ENCODE measurements at regions not wholly inside any gene's neighbourhood (a gene's known extent, or its start where the extent isn't known, plus 50 kb on each side); places are given as distances from the start of the nearest gene placed in this dataset.

DNA sequence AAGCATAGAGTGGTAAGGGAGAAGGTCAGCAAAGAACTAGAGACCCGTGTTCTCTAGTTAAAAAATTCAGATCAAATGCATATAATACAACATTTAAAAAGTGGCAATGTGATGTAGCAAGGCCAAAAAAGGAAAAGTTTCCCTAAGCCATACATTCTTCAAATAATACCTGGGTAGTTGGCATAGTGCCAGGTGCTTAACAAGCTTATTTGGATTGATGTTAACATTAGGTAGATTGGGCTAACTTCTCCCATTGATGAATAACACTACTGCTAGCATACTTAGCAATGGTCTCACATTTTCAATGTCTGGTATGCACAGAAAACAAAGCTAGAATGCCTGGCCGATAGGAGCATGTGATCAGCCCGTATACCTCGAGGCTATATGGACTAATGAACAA is 283.6 kb upstream of the RARB start:
- H3K4me3 ChIP-seq (ENCODE audit: low read depth, low read length): no peak overlapping the region
- DNase-seq (ENCODE audit: low read depth): no peak
- TF ChIP-seq POLR2A (IDR thresholded peaks at IDR 0.05; ENCODE audit: extremely low read depth, insufficient read length) (no peak), MYC (IDR thresholded peaks at IDR 0.05; ENCODE audit: low read depth, low read length) (no peak)
- TF ChIP-seq, protein P1, sequence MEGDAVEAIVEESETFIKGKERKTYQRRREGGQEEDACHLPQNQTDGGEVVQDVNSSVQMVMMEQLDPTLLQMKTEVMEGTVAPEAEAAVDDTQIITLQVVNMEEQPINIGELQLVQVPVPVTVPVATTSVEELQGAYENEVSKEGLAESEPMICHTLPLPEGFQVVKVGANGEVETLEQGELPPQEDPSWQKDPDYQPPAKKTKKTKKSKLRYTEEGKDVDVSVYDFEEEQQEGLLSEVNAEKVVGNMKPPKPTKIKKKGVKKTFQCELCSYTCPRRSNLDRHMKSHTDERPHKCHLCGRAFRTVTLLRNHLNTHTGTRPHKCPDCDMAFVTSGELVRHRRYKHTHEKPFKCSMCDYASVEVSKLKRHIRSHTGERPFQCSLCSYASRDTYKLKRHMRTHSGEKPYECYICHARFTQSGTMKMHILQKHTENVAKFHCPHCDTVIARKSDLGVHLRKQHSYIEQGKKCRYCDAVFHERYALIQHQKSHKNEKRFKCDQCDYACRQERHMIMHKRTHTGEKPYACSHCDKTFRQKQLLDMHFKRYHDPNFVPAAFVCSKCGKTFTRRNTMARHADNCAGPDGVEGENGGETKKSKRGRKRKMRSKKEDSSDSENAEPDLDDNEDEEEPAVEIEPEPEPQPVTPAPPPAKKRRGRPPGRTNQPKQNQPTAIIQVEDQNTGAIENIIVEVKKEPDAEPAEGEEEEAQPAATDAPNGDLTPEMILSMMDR (IDR thresholded peaks at IDR 0.05; ENCODE audit: low read depth, low read length): no peak
- TF ChIP-seq, protein P2, sequence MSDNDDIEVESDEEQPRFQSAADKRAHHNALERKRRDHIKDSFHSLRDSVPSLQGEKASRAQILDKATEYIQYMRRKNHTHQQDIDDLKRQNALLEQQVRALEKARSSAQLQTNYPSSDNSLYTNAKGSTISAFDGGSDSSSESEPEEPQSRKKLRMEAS (IDR thresholded peaks at IDR 0.05; ENCODE audit: low read depth, low read length): no peak

DNA sequence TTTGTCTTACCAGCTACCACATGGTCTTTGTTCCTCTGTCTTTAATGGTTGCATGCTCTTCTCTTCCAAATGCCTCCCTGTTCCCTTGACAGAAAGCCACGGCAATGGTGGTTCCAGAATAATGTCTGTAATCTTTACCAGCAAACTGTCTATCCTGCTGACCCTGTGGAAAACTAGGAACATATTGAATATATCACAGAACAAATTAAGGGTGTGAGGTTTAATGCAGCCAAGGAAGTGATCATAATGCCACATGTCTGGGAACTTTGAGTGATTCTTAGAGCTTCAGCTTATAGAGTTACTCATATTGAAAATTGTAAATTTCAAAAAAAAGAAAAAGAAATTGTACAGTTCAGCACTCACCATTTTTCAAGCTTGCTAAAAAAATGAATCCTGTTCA is 282.9 kb upstream of the RARB start:
- H3K4me3 ChIP-seq (ENCODE audit: low read depth, low read length): no peak overlapping the region
- TF ChIP-seq, protein P2 (IDR thresholded peaks at IDR 0.05; ENCODE audit: low read depth, low read length): no peak
- TF ChIP-seq POLR2A (IDR thresholded peaks at IDR 0.05; ENCODE audit: extremely low read depth, insufficient read length) (no peak), MYC (IDR thresholded peaks at IDR 0.05; ENCODE audit: low read depth, low read length) (no peak)
- TF ChIP-seq, protein P1 (IDR thresholded peaks at IDR 0.05; ENCODE audit: low read depth, low read length): no peak
- DNase-seq (ENCODE audit: low read depth): no peak

DNA sequence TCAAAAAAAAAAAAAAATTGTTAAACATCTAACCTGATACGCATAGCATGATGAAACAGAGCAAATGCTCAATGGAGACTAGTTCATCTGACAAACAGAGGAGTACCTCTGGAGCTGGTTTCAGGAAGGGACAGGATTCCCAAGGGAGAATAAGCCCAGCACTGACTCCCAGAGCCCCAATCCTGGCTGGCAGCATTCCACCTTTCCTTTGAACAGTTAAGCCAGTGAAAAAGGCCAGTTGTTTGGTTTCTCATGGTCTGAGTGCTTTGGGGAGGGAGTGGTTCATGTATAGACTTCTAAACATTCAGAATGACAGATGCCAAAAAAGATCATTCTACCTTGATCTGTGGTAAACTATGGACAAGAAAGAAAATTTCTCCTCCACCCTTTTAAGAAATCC is 277.9 kb upstream of the RARB start:
- TF ChIP-seq POLR2A (IDR thresholded peaks at IDR 0.05; ENCODE audit: extremely low read depth, insufficient read length) (no peak), MYC (IDR thresholded peaks at IDR 0.05; ENCODE audit: low read depth, low read length) (no peak)
- TF ChIP-seq, protein P2 (IDR thresholded peaks at IDR 0.05; ENCODE audit: low read depth, low read length): no peak
- TF ChIP-seq, protein P1 (IDR thresholded peaks at IDR 0.05; ENCODE audit: low read depth, low read length): no peak
- no peak overlapping the region for H3K4me3 ChIP-seq (ENCODE audit: low read depth, low read length)
- no peak for DNase-seq (ENCODE audit: low read depth)

DNA sequence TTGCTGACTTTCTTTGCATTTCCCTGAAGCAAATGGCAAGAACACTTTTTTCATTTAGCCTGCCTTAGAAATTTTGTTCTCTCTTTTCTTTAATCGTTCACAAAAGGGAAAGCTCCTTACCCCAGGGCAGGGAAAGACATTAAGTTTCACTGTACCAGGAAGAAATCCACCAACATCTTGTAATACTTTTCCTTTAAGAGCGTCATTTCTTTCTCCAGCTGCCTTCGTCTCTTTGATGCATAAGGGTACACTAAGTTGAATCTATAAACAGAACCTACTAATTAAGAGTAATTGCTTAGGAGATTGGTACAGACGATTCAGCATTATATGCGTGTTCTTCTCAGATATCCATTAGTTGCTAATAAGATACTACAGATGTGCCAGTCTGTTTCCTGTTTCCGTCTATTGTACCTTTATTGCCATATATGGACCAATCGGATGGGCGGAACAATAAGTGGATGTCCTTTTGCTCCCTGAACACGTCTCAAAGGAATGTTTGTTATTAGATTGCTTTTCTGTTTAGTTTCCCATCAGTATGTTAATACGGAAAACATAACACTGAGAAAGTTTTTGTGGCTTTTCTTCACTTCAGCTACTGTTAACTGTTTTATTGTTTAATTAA is 276.7 kb upstream of the RARB start:
- DNase-seq (ENCODE audit: low read depth): no peak
- TF ChIP-seq POLR2A (IDR thresholded peaks at IDR 0.05; ENCODE audit: extremely low read depth, insufficient read length): no peak
- TF ChIP-seq, protein P1 (IDR thresholded peaks at IDR 0.05; ENCODE audit: low read depth, low read length): no peak
- TF ChIP-seq, protein P2 (IDR thresholded peaks at IDR 0.05; ENCODE audit: low read depth, low read length): no peak
- no peak for TF ChIP-seq MYC (IDR thresholded peaks at IDR 0.05; ENCODE audit: low read depth, low read length)
- no peak overlapping the region for H3K4me3 ChIP-seq (ENCODE audit: low read depth, low read length)

DNA sequence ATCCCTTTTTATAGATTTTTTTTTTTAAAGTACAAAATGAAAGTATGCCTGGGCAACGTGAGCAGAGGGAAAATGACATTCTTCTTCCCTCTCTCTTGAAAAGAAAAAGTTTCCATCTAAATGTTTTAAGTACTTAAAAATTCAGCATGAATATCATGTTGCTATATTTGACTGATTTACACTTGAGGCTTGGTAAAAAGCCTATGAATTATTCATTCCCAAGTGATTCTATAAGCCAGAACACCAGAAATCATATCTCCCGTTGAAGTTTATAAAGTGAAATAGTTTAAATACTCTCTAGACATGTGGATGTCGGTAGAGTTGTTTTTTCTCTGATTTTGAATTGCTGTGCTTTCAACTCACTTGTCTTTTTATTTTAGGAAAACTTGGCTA is 276.2 kb upstream of the RARB start:
- TF ChIP-seq MYC (IDR thresholded peaks at IDR 0.05; ENCODE audit: low read depth, low read length) (no peak), POLR2A (IDR thresholded peaks at IDR 0.05; ENCODE audit: extremely low read depth, insufficient read length) (no peak)
- TF ChIP-seq, protein P1 (IDR thresholded peaks at IDR 0.05; ENCODE audit: low read depth, low read length): no peak
- TF ChIP-seq, protein P2 (IDR thresholded peaks at IDR 0.05; ENCODE audit: low read depth, low read length): no peak
- H3K4me3 ChIP-seq (ENCODE audit: low read depth, low read length): no peak overlapping the region
- DNase-seq (ENCODE audit: low read depth): no peak

All from NB4 (cell line).